ENCODE measurements at regions not wholly inside any gene's neighbourhood (a gene's known extent, or its start where the extent isn't known, plus 50 kb on each side); places are given as distances from the start of the nearest gene placed in this dataset.

DNA sequence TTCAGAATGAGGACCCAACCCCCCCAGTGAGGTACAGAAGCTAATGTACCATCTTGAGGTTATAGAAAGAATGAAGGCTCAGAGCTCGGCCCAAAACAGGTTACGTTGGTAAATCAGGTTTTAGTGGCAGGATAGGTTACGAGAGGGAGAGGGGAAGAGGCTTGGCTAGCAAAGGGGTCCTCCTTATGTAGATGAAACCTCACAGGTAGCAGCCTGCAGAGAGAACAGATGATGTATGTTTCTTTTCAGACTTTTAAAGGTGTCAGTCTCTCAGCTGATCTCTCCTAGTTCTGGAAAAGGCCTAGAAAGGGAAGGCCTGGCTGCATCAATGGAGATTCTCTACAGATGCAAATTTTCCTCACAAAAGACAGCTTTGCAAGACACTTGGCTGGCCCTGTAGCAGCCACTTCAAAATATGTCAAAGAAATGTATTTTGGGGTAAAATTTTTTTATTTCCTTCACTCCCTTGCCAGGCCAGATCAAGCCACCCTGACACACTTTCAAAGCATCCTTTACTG, 71.7 kb upstream of the CPSF6 start:
- Mint-ChIP-seq H3K4me1 (peaks cover 3% of the 10 kb centered on the region), H3K27me3 (ENCODE audit: low read depth) (no peaks in the 10 kb centered on the region), H3K36me3 (no peaks in the 10 kb centered on the region), H3K27ac (no peak overlapping the region), H3K9me3 (no peaks in the 10 kb centered on the region), H3K4me3 (no peak overlapping the region)
- TF ChIP-seq, protein P1, sequence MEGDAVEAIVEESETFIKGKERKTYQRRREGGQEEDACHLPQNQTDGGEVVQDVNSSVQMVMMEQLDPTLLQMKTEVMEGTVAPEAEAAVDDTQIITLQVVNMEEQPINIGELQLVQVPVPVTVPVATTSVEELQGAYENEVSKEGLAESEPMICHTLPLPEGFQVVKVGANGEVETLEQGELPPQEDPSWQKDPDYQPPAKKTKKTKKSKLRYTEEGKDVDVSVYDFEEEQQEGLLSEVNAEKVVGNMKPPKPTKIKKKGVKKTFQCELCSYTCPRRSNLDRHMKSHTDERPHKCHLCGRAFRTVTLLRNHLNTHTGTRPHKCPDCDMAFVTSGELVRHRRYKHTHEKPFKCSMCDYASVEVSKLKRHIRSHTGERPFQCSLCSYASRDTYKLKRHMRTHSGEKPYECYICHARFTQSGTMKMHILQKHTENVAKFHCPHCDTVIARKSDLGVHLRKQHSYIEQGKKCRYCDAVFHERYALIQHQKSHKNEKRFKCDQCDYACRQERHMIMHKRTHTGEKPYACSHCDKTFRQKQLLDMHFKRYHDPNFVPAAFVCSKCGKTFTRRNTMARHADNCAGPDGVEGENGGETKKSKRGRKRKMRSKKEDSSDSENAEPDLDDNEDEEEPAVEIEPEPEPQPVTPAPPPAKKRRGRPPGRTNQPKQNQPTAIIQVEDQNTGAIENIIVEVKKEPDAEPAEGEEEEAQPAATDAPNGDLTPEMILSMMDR (IDR thresholded peaks at IDR 0.05; ENCODE audit: unreplicated experiment) = no peak
- no peak for DNase-seq (ENCODE audit: low spot score in 2 of 2, unreplicated experiment in 2 of 2)

DNA sequence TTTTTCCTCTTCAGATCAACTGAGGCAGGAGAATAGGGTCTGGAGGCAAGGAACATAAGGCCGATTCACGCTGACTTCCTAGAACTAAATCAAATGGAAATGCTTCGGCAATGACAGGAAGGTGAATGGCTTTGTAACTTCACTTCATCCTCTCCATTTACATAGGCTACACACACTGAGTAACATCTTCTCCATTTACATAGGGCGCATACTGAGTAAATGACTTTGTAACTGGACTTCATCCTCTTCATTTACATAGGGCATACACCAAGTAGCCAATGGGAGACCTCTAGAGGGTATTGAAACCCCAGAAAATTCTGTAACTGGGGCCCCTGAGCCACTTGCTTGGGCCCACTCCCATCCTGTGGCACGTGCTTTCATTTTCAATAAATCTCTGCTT, 71.0 kb upstream of the CPSF6 start:
- H3K9me3 Mint-ChIP-seq = no peaks in the 10 kb centered on the region

DNA sequence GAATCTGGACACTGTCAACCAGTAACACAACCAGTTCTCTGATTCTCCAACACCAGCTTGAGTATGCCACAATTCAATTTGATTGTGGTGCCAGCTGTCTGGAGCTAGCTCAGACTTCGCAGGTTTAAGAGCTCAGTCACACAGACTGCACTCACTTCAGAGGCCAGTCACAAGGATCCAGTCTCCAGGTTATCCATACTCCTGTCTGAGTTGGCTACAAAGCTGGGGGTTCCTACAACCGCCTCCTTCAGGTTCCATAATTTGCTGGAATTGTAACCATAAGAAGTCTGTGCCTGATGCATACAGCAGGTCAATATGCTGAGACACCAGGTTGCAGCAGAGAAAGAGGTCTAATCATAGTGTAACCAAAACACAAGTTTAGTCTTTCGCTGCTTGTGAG, 70.5 kb upstream of the CPSF6 start:
- H3K9me3 Mint-ChIP-seq = no peaks in the 10 kb centered on the region
- H3K27me3 Mint-ChIP-seq (ENCODE audit: low read depth) = no peaks in the 10 kb centered on the region
- no peak overlapping the region for H3K4me3 Mint-ChIP-seq
- no peak overlapping the region for H3K27ac Mint-ChIP-seq
- peaks cover 3% of the 10 kb centered on the region for H3K4me1 Mint-ChIP-seq
- DNase-seq (ENCODE audit: low spot score in 2 of 2, unreplicated experiment in 2 of 2) = no peak
- no peaks in the 10 kb centered on the region for H3K36me3 Mint-ChIP-seq
- TF ChIP-seq, protein P1 (IDR thresholded peaks at IDR 0.05; ENCODE audit: unreplicated experiment) = no peak

More for the DNA sequence above, 71.0 kb upstream of the CPSF6 start:
- TF ChIP-seq, protein P1 (IDR thresholded peaks at IDR 0.05; ENCODE audit: unreplicated experiment) = no peak
- no peaks in the 10 kb centered on the region for H3K27me3 Mint-ChIP-seq (ENCODE audit: low read depth)
- H3K36me3 Mint-ChIP-seq = no peaks in the 10 kb centered on the region
- DNase-seq (ENCODE audit: low spot score in 2 of 2, unreplicated experiment in 2 of 2) = no peak
- H3K4me3 Mint-ChIP-seq = no peak overlapping the region
- H3K27ac Mint-ChIP-seq = no peak overlapping the region
- peaks cover 3% of the 10 kb centered on the region for H3K4me1 Mint-ChIP-seq

DNA sequence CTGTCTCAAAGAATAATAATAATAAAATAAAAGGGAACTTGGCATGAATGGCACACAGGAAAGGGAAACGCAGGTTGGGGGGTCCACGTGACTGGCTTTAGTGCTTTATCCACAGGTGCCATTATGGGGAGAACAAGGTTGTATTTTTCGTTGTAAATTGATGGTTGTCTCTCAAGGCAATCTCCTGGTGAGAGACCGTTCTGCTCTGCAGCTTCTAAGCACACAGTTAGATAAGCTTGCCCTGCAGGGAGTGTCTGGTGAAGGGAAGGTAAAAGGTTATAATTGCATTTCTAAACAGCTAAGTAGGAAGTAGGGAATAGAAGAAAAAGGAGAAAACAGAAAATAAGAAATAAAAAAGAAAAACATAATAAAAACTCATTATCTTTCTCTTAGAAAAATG, 69.1 kb upstream of the CPSF6 start:
- Mint-ChIP-seq H3K9me3 (no peaks in the 10 kb centered on the region), H3K36me3 (no peaks in the 10 kb centered on the region), H3K27ac (no peak overlapping the region), H3K4me3 (no peak overlapping the region), H3K4me1 (peaks cover 3% of the 10 kb centered on the region), H3K27me3 (ENCODE audit: low read depth) (no peaks in the 10 kb centered on the region)
- TF ChIP-seq, protein P1 (IDR thresholded peaks at IDR 0.05; ENCODE audit: unreplicated experiment) = no peak
- DNase-seq (ENCODE audit: low spot score in 2 of 2, unreplicated experiment in 2 of 2) = no peak

DNA sequence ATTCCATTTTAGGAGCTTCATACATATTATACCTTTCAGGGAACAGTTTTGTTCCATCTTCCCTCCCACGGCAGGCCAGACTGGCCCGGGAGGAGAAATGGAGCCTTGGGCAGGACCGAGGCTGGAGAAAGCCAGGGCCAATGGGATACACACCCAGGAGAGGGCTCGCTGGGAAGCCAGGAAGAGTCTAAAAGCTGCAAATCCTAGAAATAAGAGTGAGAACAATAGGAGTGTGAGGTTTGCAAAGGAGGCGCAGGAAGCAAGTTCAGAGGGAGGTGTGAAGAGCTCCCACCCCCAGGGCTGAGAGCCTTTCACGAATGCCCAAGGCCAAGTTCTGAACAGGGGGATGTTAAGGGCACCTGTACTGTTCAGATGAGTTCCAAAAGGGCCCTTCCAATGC, 67.5 kb upstream of the CPSF6 start:
- H3K4me1 Mint-ChIP-seq = peaks cover 3% of the 10 kb centered on the region
- no peak overlapping the region for H3K27ac Mint-ChIP-seq
- no peaks in the 10 kb centered on the region for H3K9me3 Mint-ChIP-seq
- no peaks in the 10 kb centered on the region for H3K36me3 Mint-ChIP-seq
- H3K4me3 Mint-ChIP-seq = no peak overlapping the region
- no peak for DNase-seq (ENCODE audit: low spot score in 2 of 2, unreplicated experiment in 2 of 2)
- no peaks in the 10 kb centered on the region for H3K27me3 Mint-ChIP-seq (ENCODE audit: low read depth)
- TF ChIP-seq, protein P1 (IDR thresholded peaks at IDR 0.05; ENCODE audit: unreplicated experiment) = no peak

DNA sequence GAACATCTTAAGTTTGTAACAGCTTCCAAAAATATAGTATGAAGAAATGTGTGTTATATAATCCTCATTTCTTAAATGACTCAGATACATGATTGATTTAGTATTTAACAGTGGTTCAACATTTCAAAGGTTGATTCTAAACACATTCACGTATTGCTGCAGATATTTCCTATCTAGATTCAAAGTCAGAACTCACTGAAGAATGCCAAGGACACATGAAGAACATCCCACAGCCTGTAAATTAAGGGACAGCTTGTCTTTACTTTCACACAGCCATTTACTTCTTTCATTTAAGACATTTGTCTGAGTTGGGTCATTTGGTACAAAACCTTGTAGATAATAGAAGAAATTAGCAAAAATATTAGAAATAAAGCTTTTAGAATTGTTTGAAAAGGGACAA, 66.9 kb upstream of the CPSF6 start:
- no peaks in the 10 kb centered on the region for H3K36me3 Mint-ChIP-seq
- no peak overlapping the region for H3K27ac Mint-ChIP-seq
- H3K9me3 Mint-ChIP-seq = no peaks in the 10 kb centered on the region
- peaks cover 3% of the 10 kb centered on the region for H3K4me1 Mint-ChIP-seq
- TF ChIP-seq, protein P1 (IDR thresholded peaks at IDR 0.05; ENCODE audit: unreplicated experiment) = no peak
- H3K27me3 Mint-ChIP-seq (ENCODE audit: low read depth) = no peaks in the 10 kb centered on the region
- no peak for DNase-seq (ENCODE audit: low spot score in 2 of 2, unreplicated experiment in 2 of 2)
- H3K4me3 Mint-ChIP-seq = no peak overlapping the region

Measured in mesothelial cell of epicardium (in vitro differentiated cells).